HUES6 (cell line): ENCODE measurements at regions not wholly inside any gene's neighbourhood (a gene's known extent, or its start where the extent isn't known, plus 50 kb on each side); places are given as distances from the start of the nearest gene placed in this dataset.

Experiments used
- H3K27ac ChIP-seq: 2 replicates; pipeline ENCODE4 v1.7.0; 2013; ENCODE audit warnings: low read depth, mild to moderate bottlenecking, low read length, inconsistent platforms
- H3K27me3 ChIP-seq: 2 replicates; pipeline ENCODE4 v1.6.1; 2013; ENCODE audit warnings: low read length; ENCODE audit not compliant: control insufficient read depth, insufficient read depth
- H3K36me3 ChIP-seq: 2 replicates; pipeline ENCODE4 v1.6.1; 2013; ENCODE audit warnings: low read length; ENCODE audit not compliant: control insufficient read depth, insufficient read depth
- H3K4me1 ChIP-seq: 2 replicates; pipeline ENCODE4 v1.6.1; 2013; ENCODE audit warnings: low read length; ENCODE audit not compliant: control insufficient read depth, insufficient read depth
- H3K4me3 ChIP-seq: 2 replicates; pipeline ENCODE4 v1.5.1; 2013; ENCODE audit warnings: low read depth, low read length
- H3K9ac ChIP-seq: one replicate; pipeline ENCODE4 v1.6.1; 2013; ENCODE audit warnings: mild to moderate bottlenecking, low read length
- H3K9me3 ChIP-seq: 2 replicates; pipeline ENCODE4 v1.6.1; 2013; ENCODE audit warnings: low read depth, low read length; ENCODE audit not compliant: control insufficient read depth, insufficient read depth

GRCh38 chr6:19972221-19972620, 135.1 kb downstream of the ID4 start:
- H3K36me3 ChIP-seq, result no peaks in the 10 kb centered on the region
- no peak overlapping the region for H3K4me3 ChIP-seq
- no peak overlapping the region for H3K9ac ChIP-seq

GRCh38 chr6:19976411-19977129, 139.4 kb downstream of the ID4 start:
- Histone ChIP-seq H3K36me3 (no peaks in the 10 kb centered on the region), H3K4me1 (no peaks in the 10 kb centered on the region), H3K9ac (no peak overlapping the region), H3K9me3 (no peaks in the 10 kb centered on the region), H3K4me3 (no peak overlapping the region), H3K27me3 (no peaks in the 10 kb centered on the region), H3K27ac (no peak overlapping the region)

More at GRCh38 chr6:19972221-19972620, 135.1 kb downstream of the ID4 start:
- Histone ChIP-seq H3K9me3 (no peaks in the 10 kb centered on the region), H3K27me3 (no peaks in the 10 kb centered on the region), H3K4me1 (no peaks in the 10 kb centered on the region), H3K27ac (no peak overlapping the region)

DNA sequence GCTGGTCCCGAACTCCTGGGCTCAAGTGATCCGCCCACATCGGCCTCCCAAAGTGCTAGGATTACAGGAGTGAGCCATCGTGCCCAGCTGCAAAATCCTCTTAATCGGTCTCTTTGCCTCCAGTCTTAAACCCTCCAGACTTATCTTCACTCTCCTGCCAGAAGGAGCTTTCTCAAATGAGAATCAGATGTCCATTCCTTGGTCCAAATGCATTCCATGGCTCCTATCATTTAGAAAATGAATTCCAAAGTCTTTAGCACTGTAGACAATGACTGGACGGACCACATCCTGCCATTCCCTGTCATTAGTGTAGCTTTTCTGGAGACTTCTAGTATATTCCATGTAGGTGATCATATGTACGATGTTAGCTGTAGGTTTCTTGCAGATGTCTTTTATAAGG, 141.9 kb downstream of the ID4 start:
- no peaks in the 10 kb centered on the region for H3K36me3 ChIP-seq
- no peak overlapping the region for H3K4me3 ChIP-seq

GRCh38 chr6:19979986-19980385, 142.8 kb downstream of the ID4 start:
- H3K9ac ChIP-seq, result no peak overlapping the region
- H3K4me1 ChIP-seq, result 0 out of 2 replicates have a peak, but pooled peaks cover 3% of the 10 kb centered on the region
- no peaks in the 10 kb centered on the region; the same call in 1 of the 2 replicates for H3K27me3 ChIP-seq
- H3K4me3 ChIP-seq, result no peak overlapping the region
- H3K36me3 ChIP-seq, result no peaks in the 10 kb centered on the region
- no peak overlapping the region for H3K27ac ChIP-seq
- H3K9me3 ChIP-seq, result no peaks in the 10 kb centered on the region

More for the DNA sequence above, 141.9 kb downstream of the ID4 start:
- 0 out of 2 replicates have a peak, but pooled peaks cover 3% of the 10 kb centered on the region for H3K4me1 ChIP-seq
- H3K27ac ChIP-seq, result no peak overlapping the region
- no peaks in the 10 kb centered on the region; the same call in 1 of the 2 replicates for H3K27me3 ChIP-seq
- no peaks in the 10 kb centered on the region for H3K9me3 ChIP-seq
- H3K9ac ChIP-seq, result no peak overlapping the region

DNA sequence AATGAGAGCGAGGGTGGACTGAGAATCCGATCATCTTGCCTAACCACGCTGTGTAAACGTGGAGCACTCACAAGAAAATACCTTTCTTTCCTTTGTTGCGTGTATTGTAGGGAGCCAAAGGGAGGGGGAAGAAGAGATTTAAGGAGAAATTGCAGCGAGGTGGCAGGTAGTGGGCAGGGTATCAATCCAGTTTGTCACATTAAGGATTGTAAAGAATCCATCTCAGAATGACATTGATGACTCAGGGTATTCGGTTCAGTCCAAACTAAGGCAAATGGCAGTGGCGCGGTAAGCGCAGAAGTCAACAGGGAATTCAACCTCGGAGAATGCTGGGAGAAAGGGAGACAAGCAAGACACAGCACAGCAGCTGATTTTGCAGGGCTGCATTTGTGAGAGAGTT, 146.2 kb downstream of the ID4 start:
- Histone ChIP-seq H3K27ac (no peak overlapping the region), H3K9me3 (no peaks in the 10 kb centered on the region), H3K4me3 (no peak overlapping the region), H3K4me1 (0 out of 2 replicates have a peak, but pooled peaks cover 3% of the 10 kb centered on the region), H3K27me3 (no peaks in the 10 kb centered on the region; the same call in 1 of the 2 replicates), H3K9ac (no peak overlapping the region), H3K36me3 (no peaks in the 10 kb centered on the region)

- H3K27me3 ChIP-seq, result peaks cover 2% of the 10 kb centered on the region; the same call in 1 of the 2 replicates
- H3K36me3 ChIP-seq, result no peaks in the 10 kb centered on the region
- H3K9me3 ChIP-seq, result no peaks in the 10 kb centered on the region
- H3K4me1 ChIP-seq, result 0 out of 2 replicates have a peak, but pooled peaks cover 3% of the 10 kb centered on the region
- no peak overlapping the region for H3K4me3 ChIP-seq
- H3K27ac ChIP-seq, result no peak overlapping the region
- H3K9ac ChIP-seq, result no peak overlapping the region
Observed at GRCh38 chr6:19986691-19987438, 149.7 kb downstream of the ID4 start.

- Histone ChIP-seq H3K4me1 (no peaks in the 10 kb centered on the region), H3K27me3 (peaks cover 5% of the 10 kb centered on the region; the same call in 1 of the 2 replicates), H3K9me3 (no peaks in the 10 kb centered on the region), H3K4me3 (no peak overlapping the region), H3K9ac (no peak overlapping the region), H3K36me3 (no peaks in the 10 kb centered on the region), H3K27ac (no peak overlapping the region)
Observed at GRCh38 chr6:19988555-19988954, 151.4 kb downstream of the ID4 start.

DNA sequence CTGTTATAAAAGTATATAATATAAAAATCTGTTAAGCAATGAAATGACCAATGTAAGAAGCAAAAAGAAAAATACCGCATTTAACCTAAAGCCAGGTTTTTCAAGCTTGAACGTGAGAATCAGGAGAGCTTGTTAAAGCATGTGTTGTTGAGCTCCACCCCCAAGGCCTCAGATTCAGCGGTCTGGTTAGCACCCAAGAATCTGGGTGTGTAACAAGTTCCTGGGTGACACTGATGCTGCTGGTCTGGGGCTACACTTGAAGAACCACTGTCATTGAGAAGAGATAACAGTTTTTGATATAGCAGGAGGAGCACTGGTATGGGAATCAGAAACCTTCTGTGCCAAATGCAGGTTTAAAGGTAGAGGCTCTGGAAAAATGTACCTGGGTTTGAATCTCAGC, 154.0 kb downstream of the ID4 start:
- H3K9me3 ChIP-seq, result no peaks in the 10 kb centered on the region
- no peak overlapping the region for H3K4me3 ChIP-seq
- H3K27ac ChIP-seq, result no peak overlapping the region
- no peak overlapping the region for H3K9ac ChIP-seq
- H3K36me3 ChIP-seq, result no peaks in the 10 kb centered on the region
- H3K4me1 ChIP-seq, result peaks cover 7% of the 10 kb centered on the region; the same call in 1 of the 2 replicates
- H3K27me3 ChIP-seq, result peaks cover 5% of the 10 kb centered on the region; the same call in 1 of the 2 replicates

- Histone ChIP-seq H3K27me3 (peaks cover 5% of the 10 kb centered on the region; the same call in 1 of the 2 replicates), H3K9ac (no peak overlapping the region), H3K4me1 (peaks cover 7% of the 10 kb centered on the region; the same call in 1 of the 2 replicates), H3K4me3 (no peak overlapping the region), H3K27ac (no peak overlapping the region), H3K9me3 (peaks cover 6% of the 10 kb centered on the region; the same call in 1 of the 2 replicates), H3K36me3 (no peaks in the 10 kb centered on the region)
Observed at GRCh38 chr6:19994909-19995308, 157.7 kb downstream of the ID4 start.

DNA sequence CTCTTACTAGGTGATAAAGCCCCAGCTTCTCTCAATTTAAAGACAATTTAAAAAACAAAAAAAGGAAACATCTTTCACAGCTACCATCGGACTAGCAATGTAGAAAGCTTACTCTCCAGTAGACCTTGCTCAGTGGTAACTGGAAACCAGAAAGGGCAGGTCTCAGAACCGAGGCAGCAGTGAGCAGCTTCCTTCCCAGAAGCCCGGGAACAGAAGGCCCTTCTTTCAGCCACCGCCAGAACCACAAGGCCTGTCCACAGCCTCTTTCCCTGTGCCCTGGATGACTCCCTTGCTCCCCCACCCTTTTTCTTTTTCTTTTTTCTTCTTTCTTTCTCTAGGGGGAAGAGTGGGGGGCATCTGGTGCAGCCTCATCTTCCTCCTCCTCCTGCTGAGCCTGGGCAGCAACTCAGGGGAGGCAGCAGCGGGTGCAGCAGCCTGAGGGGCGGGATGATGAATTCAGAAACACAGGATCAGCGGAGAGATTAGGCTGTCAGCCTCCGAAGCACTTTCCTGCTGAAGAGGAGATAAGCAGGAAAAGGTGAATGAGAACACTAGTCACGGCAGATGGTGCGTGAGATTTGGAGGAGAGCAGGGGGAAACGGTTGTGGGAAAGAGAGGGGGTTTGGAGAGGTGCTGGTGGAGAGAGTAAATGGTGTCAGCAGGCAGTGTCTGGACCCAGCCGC, 158.5 kb downstream of the ID4 start:
- Histone ChIP-seq H3K27me3 (peaks cover 5% of the 10 kb centered on the region; the same call in 1 of the 2 replicates), H3K4me1 (peaks cover 7% of the 10 kb centered on the region; the same call in 1 of the 2 replicates), H3K27ac (no peak overlapping the region), H3K4me3 (no peak overlapping the region), H3K9ac (no peak overlapping the region), H3K9me3 (peaks cover 8% of the 10 kb centered on the region; the same call in 1 of the 2 replicates), H3K36me3 (no peaks in the 10 kb centered on the region)
